HG03045 (cell line): ENCODE measurements at regions not wholly inside any gene's neighbourhood (a gene's known extent, or its start where the extent isn't known, plus 50 kb on each side); places are given as distances from the start of the nearest gene placed in this dataset.

Source experiments
- ATAC-seq: cut with Tn5 transposase; IDR thresholded peaks from one replicate; pipeline ENCODE4 v1.9.1; 2021; ENCODE audit warnings: mild to moderate bottlenecking, moderate library complexity; ENCODE audit not compliant: unreplicated experiment

- ATAC-seq = no peak
These were observed 232.1 kb downstream of the CPE start for GRCh38 chr4:165610679-165611437.

- peak; percentile 92 for ATAC-seq
These were observed 234.1 kb downstream of the CPE start for GRCh38 chr4:165612936-165613335.

DNA sequence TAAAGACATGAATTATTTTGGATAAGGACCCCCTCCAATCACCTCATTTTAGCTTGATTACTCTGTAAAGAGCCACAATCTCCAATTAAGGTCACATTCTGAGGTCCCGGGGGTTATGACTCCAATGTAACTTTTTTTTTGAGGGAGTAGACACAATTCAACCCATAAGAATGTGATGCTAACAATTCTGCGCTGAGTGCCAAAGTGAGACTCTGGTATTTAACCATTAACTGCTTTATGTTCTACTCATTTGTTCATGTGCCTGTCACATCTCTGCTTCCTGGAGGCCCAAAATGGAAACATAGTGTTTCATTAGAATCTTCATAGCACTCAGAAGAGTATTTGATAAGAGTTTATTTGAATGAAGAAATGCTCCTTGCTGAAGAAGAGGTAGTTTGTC is 234.8 kb downstream of the CPE start:
- ATAC-seq = no peak

DNA sequence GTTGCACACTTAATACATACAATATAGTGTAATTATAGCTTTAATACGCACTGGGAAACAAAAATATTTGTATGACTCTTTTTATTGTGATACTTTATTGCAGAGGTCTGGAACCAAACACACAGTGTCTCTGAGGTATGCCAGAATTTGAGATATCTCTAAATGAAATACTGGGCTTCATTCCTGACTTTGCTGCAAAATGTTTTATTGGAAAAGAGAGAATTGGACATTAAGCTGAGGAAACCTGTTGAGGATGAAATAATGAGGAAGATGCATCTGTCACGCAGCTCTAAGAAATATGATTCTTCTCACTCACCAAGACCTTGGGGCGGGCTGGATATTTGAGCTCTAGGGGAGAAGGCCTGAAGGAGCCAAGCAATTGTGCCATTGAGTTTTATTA is 242.1 kb downstream of the CPE start:
- no peak for ATAC-seq

DNA sequence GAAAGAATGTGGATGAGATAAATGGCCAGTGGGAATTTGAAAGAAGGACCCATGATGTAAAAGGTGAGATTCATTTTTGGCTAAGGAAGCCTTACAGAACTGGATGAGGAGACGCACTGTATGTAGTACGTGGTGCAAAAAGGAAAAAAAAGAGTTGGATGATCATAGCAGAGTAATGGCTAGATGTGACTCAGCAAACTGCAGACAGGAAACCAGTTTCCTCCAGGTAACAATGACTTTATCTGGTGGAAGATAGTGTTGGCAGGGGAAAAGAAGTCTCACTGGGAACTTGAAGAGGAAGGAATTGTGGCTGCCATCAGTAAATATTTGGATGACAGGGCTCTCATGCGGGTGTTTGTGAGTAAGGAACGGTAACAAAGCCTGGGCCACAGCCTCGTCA is 243.2 kb downstream of the CPE start:
- no peak for ATAC-seq

DNA sequence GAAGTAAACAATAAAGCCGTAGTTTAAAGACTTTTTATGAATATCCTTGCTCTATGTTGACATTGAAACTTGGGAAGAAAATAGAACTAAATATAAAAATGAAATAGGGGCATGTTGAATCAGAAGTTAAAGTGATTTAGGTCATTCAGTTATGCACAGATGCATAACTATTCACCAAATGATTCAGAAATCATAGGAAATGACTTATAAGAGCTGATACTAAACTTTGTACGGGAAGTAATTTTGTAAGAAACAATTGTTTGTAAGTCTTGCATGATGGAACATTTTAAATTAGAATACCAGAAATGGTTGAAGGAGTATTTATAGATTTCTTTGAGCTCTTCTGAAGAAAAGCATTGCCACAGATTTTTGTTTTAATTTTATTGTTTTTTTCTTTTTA is 246.5 kb downstream of the CPE start:
- no peak for ATAC-seq

DNA sequence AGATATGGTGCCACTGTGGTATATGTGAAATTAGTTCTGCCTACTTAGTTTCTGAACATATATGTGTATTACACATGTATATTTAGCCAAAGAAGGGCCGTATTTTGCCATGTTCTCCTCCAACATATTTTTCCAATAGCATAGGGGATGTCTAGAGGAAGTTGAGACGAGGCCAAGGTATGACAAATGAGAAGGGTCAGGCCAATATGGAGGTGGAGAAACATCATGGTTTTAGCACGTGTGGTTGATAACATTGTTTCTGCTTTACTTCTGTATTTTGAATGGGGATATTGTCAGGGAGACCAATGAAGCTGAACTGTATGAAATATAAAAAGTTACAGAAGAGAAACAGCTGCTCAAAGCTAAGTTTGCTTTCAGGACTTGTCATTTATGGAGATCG is 246.7 kb upstream of the TLL1 start:
- no peak for ATAC-seq

DNA sequence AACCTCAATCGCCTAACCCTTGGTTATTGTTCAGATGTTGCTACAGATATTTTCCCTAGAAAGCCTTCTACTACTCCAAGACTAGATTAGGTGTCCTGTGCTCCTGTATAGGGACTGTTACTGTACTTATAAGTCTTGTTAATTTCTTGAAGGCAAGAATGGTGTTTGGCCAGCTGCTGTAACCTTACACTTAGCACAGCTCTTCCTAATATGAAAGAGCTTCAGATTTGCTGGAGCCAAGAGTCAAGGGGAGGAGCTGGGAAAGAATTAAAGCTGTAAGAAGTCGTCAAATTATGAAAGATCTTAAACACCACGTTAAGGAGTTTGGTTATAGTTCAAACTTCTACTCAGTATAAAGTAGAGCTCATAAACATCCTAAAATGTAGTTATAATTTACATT is 245.9 kb upstream of the TLL1 start:
- no peak for ATAC-seq

DNA sequence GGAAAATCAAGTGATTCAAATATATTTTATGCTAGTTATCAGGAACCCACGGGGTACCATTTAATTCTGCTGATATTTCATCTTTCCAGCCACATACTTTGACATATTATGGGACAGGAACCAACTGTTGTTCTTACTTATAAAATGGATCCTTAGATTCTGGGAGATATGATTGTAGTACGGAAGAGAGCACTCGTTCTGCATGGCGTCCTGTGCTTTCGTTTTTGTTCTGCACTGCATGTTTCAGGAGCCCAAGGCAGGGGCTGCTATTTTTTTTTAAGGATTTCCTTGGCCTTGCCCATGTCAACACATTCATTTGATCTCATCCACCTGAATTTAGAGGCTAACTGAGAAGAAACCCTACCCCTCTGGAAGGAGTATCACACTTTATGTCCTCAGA is 245.5 kb upstream of the TLL1 start:
- ATAC-seq = no peak

DNA sequence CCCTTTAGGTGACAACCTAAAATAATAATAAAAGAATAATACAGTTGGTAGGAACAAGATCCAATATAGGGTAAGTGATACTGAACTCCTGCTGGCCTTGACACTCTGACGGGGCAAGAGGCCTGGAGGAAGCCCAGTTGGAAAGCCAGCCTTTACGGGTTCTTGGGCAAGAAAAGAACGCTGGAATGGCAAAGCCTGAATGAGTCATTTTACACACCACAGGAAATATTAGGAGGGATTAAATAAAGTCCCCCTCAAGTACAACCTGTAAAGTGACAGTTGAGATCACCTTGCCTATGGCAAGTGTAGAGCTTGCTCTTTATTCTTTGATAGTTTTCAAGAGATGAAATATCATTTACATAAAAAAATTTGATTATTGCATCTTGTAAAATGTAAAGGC is 244.5 kb upstream of the TLL1 start:
- ATAC-seq = no peak

GRCh38 chr4:165630671-165631070 is 242.4 kb upstream of the TLL1 start:
- no peak for ATAC-seq

DNA sequence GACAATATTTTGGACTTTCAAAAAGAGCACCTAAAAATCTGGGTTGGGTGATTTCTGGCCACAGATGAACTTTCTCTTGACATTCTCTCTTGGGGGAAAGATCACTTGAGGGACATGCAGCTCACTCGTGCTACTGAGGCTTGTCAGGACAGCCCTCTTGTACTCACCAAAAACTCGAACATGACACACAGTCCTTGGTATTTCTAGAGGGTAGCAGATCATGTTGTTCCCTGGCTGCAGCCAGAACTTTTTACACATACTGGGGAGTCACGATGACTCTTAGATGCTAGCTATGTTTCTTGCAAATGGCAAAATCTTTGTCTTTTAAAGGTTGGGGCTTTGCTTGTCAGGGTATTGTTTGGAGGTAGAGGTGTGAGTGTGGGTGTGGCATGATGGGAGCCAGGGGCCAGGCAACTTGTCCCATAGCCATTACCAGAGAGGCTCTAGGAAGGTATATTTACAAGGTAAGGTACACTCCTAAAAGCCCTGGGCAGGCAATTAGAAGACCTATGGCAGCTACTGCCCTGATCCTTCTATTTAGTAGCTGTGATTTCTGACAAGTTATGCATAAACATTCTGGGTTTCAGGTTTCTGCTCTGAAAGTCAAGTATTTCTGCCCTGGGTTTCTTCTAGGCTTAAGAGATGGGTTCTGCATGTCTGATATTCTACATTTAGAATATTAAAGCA is 241.7 kb upstream of the TLL1 start:
- no peak for ATAC-seq

GRCh38 chr4:165631912-165632311 is 241.1 kb upstream of the TLL1 start:
- ATAC-seq = no peak

GRCh38 chr4:165634766-165635165 is 238.3 kb upstream of the TLL1 start:
- ATAC-seq = no peak

DNA sequence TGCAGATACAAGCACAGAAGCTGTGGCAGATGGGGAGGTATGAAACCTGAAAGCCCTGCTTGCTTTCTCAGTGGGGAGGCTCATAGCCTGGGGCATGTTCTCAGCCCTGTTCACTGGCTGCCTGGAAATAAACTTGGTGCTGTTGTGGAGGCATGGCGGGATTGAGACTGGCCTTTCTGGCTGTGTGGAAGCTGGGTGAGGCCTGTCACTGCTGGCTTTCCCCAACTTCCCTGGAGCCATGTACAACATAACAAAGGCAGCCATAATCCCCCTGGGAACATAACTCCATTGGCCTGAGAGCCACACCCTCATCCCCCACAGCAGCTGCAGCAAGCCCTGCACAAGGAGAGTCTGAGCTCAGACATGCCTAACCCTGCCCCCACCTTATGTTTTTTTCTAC is 237.7 kb upstream of the TLL1 start:
- no peak for ATAC-seq

DNA sequence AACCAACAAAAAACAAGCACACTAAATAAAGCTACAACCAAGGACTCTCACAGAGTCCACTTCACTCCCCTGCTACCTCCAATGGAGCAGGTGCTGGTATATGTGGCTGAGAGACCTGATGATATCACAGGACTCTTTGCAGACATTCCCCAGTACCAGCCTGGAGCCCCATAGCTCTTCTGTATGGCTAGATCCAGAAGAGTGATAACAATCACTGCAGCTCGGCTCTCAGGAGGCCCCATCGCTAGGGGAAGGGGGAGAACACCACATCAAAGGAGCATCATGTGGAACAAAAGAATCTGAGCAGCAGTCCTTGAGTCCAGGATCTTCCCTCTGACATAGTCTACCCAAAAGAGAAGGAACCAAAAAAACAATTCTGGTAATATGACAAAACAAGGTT is 237.1 kb upstream of the TLL1 start:
- no peak for ATAC-seq

DNA sequence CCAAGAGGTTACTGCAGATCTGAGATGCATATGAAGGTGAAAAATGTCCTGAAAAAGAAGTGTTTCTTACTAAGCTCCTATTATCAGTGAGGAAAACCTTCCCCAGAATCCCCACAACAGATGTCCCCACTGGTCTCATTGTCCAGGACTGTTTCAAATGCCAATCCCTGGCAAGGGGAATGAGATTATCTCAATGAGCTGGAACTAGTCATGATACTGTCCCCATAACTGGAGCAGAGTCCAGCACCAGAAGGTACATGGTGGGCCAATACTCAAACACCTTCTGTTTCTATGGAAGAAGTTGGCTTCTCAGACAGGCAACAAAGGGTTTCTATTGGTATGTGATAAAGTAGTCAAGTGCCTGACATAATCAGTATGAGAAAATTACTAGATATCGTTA is 221.1 kb upstream of the TLL1 start:
- no peak for ATAC-seq

DNA sequence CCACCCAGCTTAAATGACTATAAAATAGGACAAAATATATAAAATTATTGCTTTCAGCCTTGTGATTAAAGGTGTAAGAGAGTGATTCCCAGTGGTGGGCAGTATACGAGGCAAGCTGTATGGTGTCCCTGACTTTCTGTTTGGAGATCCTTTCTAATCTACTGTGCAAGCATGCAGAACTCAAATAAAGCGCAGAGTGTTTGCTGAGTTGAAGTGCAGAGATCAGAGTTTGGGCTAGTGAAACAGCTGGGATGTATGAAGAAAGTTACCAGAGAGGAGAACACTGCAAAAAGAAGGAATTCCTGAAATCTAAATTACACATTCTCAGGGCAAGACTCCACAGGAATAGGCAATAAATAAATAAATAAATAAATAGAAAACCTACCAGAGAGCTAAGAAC is 218.5 kb upstream of the TLL1 start:
- ATAC-seq = no peak

DNA sequence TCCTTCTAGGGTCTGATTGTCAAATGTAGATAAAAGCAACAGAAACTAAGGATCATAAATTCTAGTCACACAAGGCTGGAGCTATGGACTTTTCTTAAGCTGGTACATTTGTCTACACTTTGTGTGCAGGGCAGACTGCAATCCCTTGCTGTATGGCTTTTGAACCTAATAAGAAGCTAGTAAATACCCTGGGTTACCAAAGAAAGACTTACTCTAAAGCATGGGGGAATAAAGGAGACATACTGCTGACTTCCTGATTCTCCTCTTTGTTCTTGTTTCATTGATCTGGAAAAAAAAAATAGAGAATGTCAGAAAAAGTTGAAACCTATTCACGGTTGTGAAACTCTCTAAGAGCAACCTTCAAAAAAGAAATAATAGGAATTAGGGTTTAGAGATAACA is 216.6 kb upstream of the TLL1 start:
- no peak for ATAC-seq

GRCh38 chr4:165656829-165657490 is 216.1 kb upstream of the TLL1 start:
- no peak for ATAC-seq

- ATAC-seq = no peak
These were observed 210.7 kb upstream of the TLL1 start for GRCh38 chr4:165662341-165662740.

DNA sequence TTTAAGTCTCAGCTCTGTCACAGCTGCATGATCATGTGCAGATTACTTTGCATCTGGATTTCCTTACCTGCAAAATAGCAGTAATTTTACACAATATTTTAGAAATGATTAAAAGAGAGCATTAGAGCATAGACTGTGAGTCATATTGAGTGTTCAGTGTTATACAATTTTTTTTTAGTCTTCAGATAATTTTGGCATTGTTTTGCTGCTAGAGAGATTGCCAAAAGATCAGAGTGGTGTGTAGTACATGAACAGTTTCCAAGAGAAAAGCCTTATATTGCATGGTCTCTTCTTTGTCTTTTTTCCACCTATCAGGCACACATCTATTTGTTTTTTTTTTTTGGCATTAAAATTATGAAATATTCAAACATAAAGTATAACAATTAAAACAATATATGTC is 209.6 kb upstream of the TLL1 start:
- no peak for ATAC-seq
